Stomach smooth muscle (tissue), 2 donors: ENCODE measurements at regions not wholly inside any gene's neighbourhood (a gene's known extent, or its start where the extent isn't known, plus 50 kb on each side); places are given as distances from the start of the nearest gene placed in this dataset.

ENCODE experiments used
- H3K27ac ChIP-seq: one replicate; pipeline ENCODE4 v1.7.0; 2013; ENCODE audit warnings: mild to moderate bottlenecking, low read length, inconsistent platforms
- H3K27me3 ChIP-seq, 2 donors: one replicate each; pipeline ENCODE4 v1.7.0; 2013; ENCODE audit warnings: low read length in 2 of 2; ENCODE audit not compliant: insufficient read depth in 2 of 2, control insufficient read depth in 1 of 2
- H3K36me3 ChIP-seq, 2 donors: one replicate each; pipeline ENCODE4 v1.7.0; 2013; ENCODE audit warnings: low read length in 2 of 2; ENCODE audit not compliant: control insufficient read depth in 2 of 2, insufficient read depth in 2 of 2
- H3K4me1 ChIP-seq: one replicate; pipeline ENCODE4 v1.7.0; 2013; ENCODE audit warnings: low read length; ENCODE audit not compliant: control insufficient read depth, insufficient read depth
- H3K4me3 ChIP-seq, 2 donors: one replicate each; pipeline ENCODE4 v1.7.0; 2013; ENCODE audit warnings: low read length in 2 of 2
- H3K9ac ChIP-seq, 2 donors: one replicate each; pipeline ENCODE4 v1.7.0; 2013; ENCODE audit warnings: low read length in 2 of 2, mild to moderate bottlenecking in 1 of 2
- H3K9me3 ChIP-seq, 2 donors: one replicate each; pipeline ENCODE4 v1.7.0; 2013; ENCODE audit warnings: low read length in 2 of 2; ENCODE audit not compliant: control insufficient read depth in 2 of 2
- donor health status: healthy.
- donor health status: Pancreatic carcinoma.

DNA sequence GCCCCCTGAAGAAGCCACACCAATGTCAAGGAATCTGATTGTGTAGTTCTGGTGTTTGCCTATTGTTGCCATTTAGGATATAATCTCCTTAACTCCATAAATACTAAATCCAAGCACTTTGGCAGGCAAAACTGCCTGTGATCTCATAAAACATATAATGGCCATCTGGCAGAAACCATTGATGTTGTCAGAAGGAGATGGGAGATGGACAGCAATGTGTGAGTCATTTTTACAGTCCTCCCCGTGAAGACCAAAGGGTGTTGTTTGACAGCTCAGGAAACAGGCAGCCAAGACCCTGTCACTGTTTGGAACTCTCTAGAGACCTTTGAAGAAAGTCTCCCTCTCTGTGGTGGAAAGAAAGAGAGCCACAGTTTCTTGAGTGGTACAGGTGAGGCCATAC lies 454.1 kb downstream of the HS3ST3B1 start:
- Histone ChIP-seq H3K4me1 (no peaks in the 10 kb centered on the region), H3K27me3 (no peaks in the 10 kb centered on the region), H3K36me3 (no peaks in the 10 kb centered on the region), H3K4me3 (no peak overlapping the region), H3K9me3 (no peaks in the 10 kb centered on the region), H3K27ac (no peak overlapping the region), H3K9ac (no peak overlapping the region)

DNA sequence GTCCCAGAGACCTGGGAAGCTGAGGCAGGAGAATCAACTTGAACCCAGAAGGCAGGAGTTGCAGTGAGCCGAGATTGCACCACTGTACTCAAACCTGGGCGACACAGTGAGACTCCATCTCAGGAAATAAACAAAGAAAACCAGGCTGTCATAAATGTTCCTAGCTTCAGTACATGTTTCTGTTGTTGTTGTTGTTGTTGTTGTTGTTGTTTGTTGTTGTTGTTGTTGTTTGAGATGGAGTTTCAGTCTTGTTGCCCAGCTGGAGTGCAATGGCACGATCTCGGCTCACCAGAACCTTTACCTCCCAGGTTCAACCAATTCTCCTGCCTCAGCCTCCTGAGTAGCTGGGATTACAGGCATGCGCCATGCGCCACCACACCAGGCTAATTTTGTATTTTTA lies 452.5 kb downstream of the HS3ST3B1 start:
- no peak overlapping the region for H3K27ac ChIP-seq
- H3K36me3 ChIP-seq: no peaks in the 10 kb centered on the region
- H3K4me3 ChIP-seq: no peak overlapping the region
- H3K9me3 ChIP-seq: no peaks in the 10 kb centered on the region
- no peaks in the 10 kb centered on the region for H3K27me3 ChIP-seq
- no peaks in the 10 kb centered on the region for H3K4me1 ChIP-seq
- no peak overlapping the region for H3K9ac ChIP-seq

DNA sequence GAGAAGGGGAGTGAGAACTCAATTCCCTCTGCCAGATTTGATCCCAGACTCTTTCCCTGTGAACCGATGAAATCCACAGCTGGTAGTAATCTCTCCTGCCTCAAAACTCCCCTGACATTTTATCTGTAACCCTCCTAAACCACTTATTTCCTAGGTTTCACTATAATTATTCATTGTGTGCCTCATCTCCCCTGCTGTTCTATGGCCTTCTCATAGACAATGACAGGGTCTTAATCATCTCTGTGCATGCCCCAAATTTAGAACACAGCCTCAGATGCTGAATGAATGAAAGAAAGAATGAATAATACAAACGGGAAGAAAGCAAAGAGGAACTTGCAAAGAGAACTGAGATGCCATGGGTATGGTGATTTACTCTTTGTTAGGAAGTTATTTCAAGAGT lies 451.1 kb downstream of the HS3ST3B1 start:
- Histone ChIP-seq H3K27ac (no peak overlapping the region), H3K4me3 (no peak overlapping the region), H3K27me3 (no peaks in the 10 kb centered on the region), H3K4me1 (no peaks in the 10 kb centered on the region), H3K9me3 (no peaks in the 10 kb centered on the region), H3K36me3 (no peaks in the 10 kb centered on the region), H3K9ac (no peak overlapping the region)

DNA sequence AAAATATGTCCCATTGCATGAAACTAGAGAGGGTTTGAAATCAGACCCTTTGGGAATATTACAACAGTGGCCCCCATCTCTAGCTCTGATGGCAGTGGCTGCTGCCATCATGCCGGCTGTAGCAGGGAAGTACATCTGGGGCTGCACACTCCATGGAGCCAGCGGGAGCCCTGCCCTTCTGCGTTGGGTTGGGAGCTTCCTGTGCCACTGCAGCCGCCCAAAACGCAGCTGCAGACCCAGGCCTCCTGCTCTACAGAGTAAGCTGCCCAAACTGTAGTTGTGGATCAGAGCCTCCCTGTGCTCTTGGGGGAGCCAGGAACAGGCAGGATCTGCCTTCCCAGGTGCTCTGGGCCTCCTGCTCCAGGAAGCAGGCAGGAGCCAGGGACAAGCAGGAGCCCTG lies 450.0 kb downstream of the HS3ST3B1 start:
- Histone ChIP-seq H3K27ac (no peak overlapping the region), H3K36me3 (no peaks in the 10 kb centered on the region), H3K9me3 (no peaks in the 10 kb centered on the region), H3K4me3 (no peak overlapping the region), H3K27me3 (no peaks in the 10 kb centered on the region), H3K9ac (no peak overlapping the region), H3K4me1 (no peaks in the 10 kb centered on the region)

GRCh38 chr17:14749269-14749668 lies 448.4 kb downstream of the HS3ST3B1 start:
- no peak overlapping the region for H3K27ac ChIP-seq
- no peak overlapping the region for H3K9ac ChIP-seq
- H3K27me3 ChIP-seq: no peaks in the 10 kb centered on the region
- no peak overlapping the region for H3K4me3 ChIP-seq
- no peaks in the 10 kb centered on the region for H3K4me1 ChIP-seq
- no peaks in the 10 kb centered on the region for H3K36me3 ChIP-seq
- no peaks in the 10 kb centered on the region for H3K9me3 ChIP-seq

- Histone ChIP-seq H3K4me1 (no peaks in the 10 kb centered on the region), H3K36me3 (no peaks in the 10 kb centered on the region), H3K27me3 (no peaks in the 10 kb centered on the region), H3K27ac (no peak overlapping the region), H3K4me3 (no peak overlapping the region), H3K9me3 (no peaks in the 10 kb centered on the region), H3K9ac (no peak overlapping the region)
Measured at GRCh38 chr17:14748036-14748710, 447.3 kb downstream of the HS3ST3B1 start.

DNA sequence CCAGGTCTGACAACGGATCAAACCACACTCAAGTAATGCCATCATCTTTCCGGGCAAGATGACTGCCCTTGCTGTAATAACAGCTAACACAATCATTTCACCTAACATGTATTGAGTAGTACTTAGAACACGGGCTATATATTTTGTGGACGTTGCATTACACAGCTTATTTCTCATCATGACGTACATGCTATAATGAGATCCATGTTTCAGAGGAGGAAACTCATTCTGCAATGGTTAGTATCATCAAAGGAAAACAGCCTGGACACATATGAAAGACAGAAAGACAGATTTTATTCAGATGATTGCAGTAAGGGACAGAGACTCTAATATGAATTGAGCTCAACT lies 446.7 kb downstream of the HS3ST3B1 start:
- Histone ChIP-seq H3K36me3 (no peaks in the 10 kb centered on the region), H3K9ac (no peak overlapping the region), H3K27ac (no peak overlapping the region), H3K9me3 (no peaks in the 10 kb centered on the region), H3K27me3 (no peaks in the 10 kb centered on the region), H3K4me3 (no peak overlapping the region), H3K4me1 (no peaks in the 10 kb centered on the region)

- Histone ChIP-seq H3K9me3 (no peaks in the 10 kb centered on the region), H3K9ac (no peak overlapping the region), H3K27me3 (no peaks in the 10 kb centered on the region), H3K27ac (no peak overlapping the region), H3K36me3 (no peaks in the 10 kb centered on the region), H3K4me1 (no peaks in the 10 kb centered on the region), H3K4me3 (no peak overlapping the region)
Measured at GRCh38 chr17:14746822-14747602, 446.1 kb downstream of the HS3ST3B1 start.

DNA sequence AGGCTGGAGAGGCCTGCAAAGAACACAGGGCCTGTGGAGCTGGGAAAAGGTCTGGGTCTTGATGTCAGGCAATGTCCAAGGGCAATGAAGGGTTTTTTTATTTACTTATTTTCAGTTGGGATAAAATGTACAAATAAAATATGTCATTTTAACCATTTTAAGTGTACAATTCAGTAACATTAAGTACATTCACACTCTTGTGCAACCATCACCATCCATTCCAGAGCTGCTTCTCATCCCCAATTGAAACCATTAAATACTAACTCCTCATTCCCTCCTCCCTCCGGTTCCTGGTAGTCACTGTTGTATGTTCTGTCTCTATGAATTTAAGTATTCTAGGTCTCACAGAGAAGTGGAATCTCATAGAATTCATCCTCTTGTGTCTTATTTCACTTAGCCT lies 444.7 kb downstream of the HS3ST3B1 start:
- no peaks in the 10 kb centered on the region for H3K36me3 ChIP-seq
- no peak overlapping the region for H3K4me3 ChIP-seq
- no peak overlapping the region for H3K27ac ChIP-seq
- no peak overlapping the region for H3K9ac ChIP-seq
- no peaks in the 10 kb centered on the region for H3K4me1 ChIP-seq
- no peaks in the 10 kb centered on the region for H3K27me3 ChIP-seq
- no peaks in the 10 kb centered on the region for H3K9me3 ChIP-seq

GRCh38 chr17:14744761-14745473 lies 444.0 kb downstream of the HS3ST3B1 start:
- no peaks in the 10 kb centered on the region for H3K27me3 ChIP-seq
- no peaks in the 10 kb centered on the region for H3K4me1 ChIP-seq
- no peaks in the 10 kb centered on the region for H3K9me3 ChIP-seq
- H3K27ac ChIP-seq: no peak overlapping the region
- H3K36me3 ChIP-seq: no peaks in the 10 kb centered on the region
- no peak overlapping the region for H3K9ac ChIP-seq
- no peak overlapping the region for H3K4me3 ChIP-seq

- Histone ChIP-seq H3K36me3 (no peaks in the 10 kb centered on the region), H3K9ac (no peak overlapping the region), H3K27ac (no peak overlapping the region), H3K4me1 (no peaks in the 10 kb centered on the region), H3K4me3 (no peak overlapping the region), H3K9me3 (no peaks in the 10 kb centered on the region), H3K27me3 (no peaks in the 10 kb centered on the region)
Measured at GRCh38 chr17:14741491-14741890, 440.6 kb downstream of the HS3ST3B1 start.
